ENCODE measurements at regions not wholly inside any gene's neighbourhood (a gene's known extent, or its start where the extent isn't known, plus 50 kb on each side); places are given as distances from the start of the nearest gene placed in this dataset.

DNA sequence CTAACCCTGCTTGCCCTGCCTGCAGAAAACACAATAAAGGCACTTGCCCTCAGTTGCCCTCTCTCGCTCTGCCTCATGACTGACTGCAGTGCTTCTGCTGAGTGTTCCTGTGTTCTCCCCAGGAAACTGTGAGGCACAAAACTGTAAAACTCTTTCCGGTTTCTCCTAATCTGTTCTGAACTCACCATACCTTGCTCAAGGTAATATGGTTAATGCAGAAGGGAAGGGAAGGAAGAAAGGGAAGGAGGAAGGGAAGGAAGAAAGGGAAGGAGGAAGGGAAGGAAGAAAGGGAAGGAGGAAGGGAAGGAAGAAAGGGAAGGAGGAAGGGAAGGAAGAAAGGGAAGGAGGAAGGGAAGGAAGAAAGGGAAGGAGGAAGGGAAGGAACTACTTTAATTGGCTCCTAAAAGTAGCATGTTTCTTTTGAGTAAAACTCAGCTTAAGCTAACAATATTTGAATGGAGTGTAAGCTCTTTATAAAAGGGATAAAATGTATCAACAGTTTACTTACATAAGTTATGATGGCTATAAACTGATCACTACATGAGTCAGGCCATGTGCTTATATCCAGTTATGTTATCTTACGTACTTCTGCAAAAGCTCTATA is 334.0 kb upstream of the CLEC14A start:
- Histone ChIP-seq H3K27me3 (no peaks in the 10 kb centered on the region), H3K4me1 (peaks cover 0 to 12% (median 0%) of the 10 kb centered on the region in 9 donors), H3K4me3 (no peak overlapping the region), H3K9me3 (peaks cover 0 to 16% (median 0%) of the 10 kb centered on the region in 11 donors), H3K36me3 (no peaks in the 10 kb centered on the region), H3K27ac (no peak overlapping the region)
- no peak for DNase-seq
- intact Hi-C loops (cut with DNase I) = loop anchor here in 1 of 10 donors (10.0 kb wide), 1 partner anchor 335 kb away; the partner anchor contains the start of gene CLEC14A
- TF ChIP-seq, protein P1, sequence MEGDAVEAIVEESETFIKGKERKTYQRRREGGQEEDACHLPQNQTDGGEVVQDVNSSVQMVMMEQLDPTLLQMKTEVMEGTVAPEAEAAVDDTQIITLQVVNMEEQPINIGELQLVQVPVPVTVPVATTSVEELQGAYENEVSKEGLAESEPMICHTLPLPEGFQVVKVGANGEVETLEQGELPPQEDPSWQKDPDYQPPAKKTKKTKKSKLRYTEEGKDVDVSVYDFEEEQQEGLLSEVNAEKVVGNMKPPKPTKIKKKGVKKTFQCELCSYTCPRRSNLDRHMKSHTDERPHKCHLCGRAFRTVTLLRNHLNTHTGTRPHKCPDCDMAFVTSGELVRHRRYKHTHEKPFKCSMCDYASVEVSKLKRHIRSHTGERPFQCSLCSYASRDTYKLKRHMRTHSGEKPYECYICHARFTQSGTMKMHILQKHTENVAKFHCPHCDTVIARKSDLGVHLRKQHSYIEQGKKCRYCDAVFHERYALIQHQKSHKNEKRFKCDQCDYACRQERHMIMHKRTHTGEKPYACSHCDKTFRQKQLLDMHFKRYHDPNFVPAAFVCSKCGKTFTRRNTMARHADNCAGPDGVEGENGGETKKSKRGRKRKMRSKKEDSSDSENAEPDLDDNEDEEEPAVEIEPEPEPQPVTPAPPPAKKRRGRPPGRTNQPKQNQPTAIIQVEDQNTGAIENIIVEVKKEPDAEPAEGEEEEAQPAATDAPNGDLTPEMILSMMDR (IDR thresholded peaks at IDR 0.05) = no peak
- 86 to 92% methylated on average over 3 of the region's 3 CpGs for WGBS, 2 donors
- ATAC-seq = no peak

DNA sequence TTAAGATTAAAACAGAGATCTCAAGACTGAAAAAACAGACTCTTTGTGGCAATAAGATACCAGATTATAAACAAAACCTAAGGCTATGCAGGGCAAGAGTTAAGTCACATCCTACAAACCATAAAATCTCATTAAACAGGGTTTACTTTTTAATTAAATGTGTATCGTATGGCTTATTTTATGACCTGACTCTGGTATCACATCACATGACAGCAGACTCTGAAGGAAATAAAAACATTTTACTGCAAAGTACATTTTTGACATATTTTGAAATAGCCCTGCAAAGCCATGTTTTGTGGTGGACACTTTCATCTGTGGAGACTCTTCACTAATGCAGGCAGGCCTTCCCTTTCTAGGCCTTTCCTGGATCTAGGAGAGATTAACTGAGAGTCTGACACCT is 327.6 kb upstream of the CLEC14A start:
- no peak overlapping the region for H3K27ac ChIP-seq
- no peaks in the 10 kb centered on the region for H3K4me1 ChIP-seq
- no peaks in the 10 kb centered on the region for H3K36me3 ChIP-seq
- TF ChIP-seq, protein P1 (IDR thresholded peaks at IDR 0.05) = no peak
- 91 to 100% methylated on average over 1 of the region's 1 CpG for WGBS, 2 donors
- peaks cover 0 to 15% (median 2%) of the 10 kb centered on the region in 11 donors for H3K9me3 ChIP-seq
- no peaks in the 10 kb centered on the region for H3K27me3 ChIP-seq
- DNase-seq (no peak), ATAC-seq (no peak)
- no peak overlapping the region for H3K4me3 ChIP-seq
- intact Hi-C loops (cut with DNase I) = no loop called here

DNA sequence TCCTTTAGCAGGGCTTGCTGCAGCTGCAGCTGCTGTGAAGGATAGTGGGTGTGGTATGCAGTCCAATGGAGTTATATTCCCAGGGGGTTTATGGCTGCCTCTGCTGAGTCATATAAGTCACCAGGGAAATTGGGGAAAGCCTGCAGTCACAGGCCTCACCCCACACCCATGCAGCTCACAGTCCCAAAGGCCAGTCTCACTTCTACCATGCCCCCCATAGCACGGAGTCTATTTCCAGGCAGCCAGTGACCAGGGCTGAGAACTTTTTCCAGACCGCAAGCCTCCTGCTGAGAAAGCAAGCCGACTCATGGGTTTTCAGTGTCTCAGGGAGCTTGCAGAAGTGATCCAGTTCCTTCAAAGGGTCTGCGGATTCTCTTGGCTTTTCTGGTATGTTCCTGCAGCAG is 322.4 kb upstream of the CLEC14A start:
- intact Hi-C loops (cut with DNase I) = no loop called here
- TF ChIP-seq, protein P1 (IDR thresholded peaks at IDR 0.05) = no peak
- Histone ChIP-seq H3K27me3 (no peaks in the 10 kb centered on the region), H3K36me3 (no peaks in the 10 kb centered on the region), H3K27ac (no peak overlapping the region), H3K9me3 (peaks cover 0 to 34% (median 3%) of the 10 kb centered on the region in 11 donors), H3K4me3 (no peak overlapping the region), H3K4me1 (no peaks in the 10 kb centered on the region)
- 79 to 82% methylated on average over 4 of the region's 4 CpGs for WGBS, 2 donors
- ATAC-seq (no peak), DNase-seq (no peak)

DNA sequence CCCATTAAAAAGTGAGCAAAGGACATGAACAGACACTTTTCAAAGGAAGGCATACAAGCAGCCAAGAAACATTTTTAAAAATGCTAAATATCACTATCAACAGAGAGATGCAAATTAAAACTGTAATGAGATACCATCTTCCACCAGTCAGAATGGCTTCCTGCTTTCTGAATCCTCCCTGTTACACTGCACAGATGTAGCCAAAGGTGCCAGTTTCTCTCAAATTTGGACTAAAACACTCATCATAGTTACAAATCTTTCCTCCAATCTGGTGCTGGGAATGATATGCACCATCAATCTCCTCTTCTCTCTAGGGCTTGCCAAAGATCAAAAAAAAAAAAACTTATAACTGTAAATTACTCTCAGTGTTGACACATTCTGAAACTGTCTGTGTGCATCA is 311.8 kb upstream of the CLEC14A start:
- Histone ChIP-seq H3K36me3 (no peaks in the 10 kb centered on the region), H3K4me3 (no peak overlapping the region), H3K27ac (no peak overlapping the region), H3K9me3 (peaks cover 0 to 41% (median 11%) of the 10 kb centered on the region in 11 donors), H3K27me3 (no peaks in the 10 kb centered on the region), H3K4me1 (no peaks in the 10 kb centered on the region)
- intact Hi-C loops (cut with DNase I) = no loop called here
- DNase-seq (no peak), ATAC-seq (no peak)
- TF ChIP-seq, protein P1 (IDR thresholded peaks at IDR 0.05) = no peak

Measured in heart right ventricle (tissue), 16 donors.